IMR-90 (cell line): ENCODE measurements at regions not wholly inside any gene's neighbourhood (a gene's known extent, or its start where the extent isn't known, plus 50 kb on each side); places are given as distances from the start of the nearest gene placed in this dataset.

Experiments used
- BHLHE40 ChIP-seq: fragments of 150-350 bp; IDR thresholded peaks from 2 replicates; pipeline ENCODE4 v1.6.1; 2016; ENCODE audit warnings: mild to moderate bottlenecking, low read depth, low read length
- CEBPB ChIP-seq: IDR thresholded peaks from 2 replicates; pipeline ENCODE4 v1.6.1; 2012; ENCODE audit warnings: low read depth, low read length, improper control_type of control experiment
- CHD1 ChIP-seq: IDR thresholded peaks from 2 replicates; pipeline ENCODE4 v1.6.1; 2012; ENCODE audit warnings: low read depth, low read length, improper control_type of control experiment
- ELK1 ChIP-seq: fragments of 150-350 bp; IDR thresholded peaks from 2 replicates; pipeline ENCODE4 v1.6.1; 2016; ENCODE audit warnings: low read depth, mild to moderate bottlenecking, low read length, moderate library complexity, borderline replicate concordance
- MAFK ChIP-seq: IDR thresholded peaks from 2 replicates; pipeline ENCODE4 v1.6.1; 2012; ENCODE audit warnings: low read depth, low read length, improper control_type of control experiment
- MXI1 ChIP-seq: IDR thresholded peaks from 2 replicates; pipeline ENCODE4 v1.6.1; 2012; ENCODE audit warnings: low read depth, mild to moderate bottlenecking, low read length, moderate library complexity, borderline replicate concordance
- NFE2L2 ChIP-seq: fragments of 150-350 bp; IDR thresholded peaks from 2 replicates; pipeline ENCODE4 v1.6.1; 2016; ENCODE audit warnings: low read depth, mild to moderate bottlenecking, low read length
- POLR2A ChIP-seq: IDR thresholded peaks from 2 replicates; pipeline ENCODE4 v1.6.1; 2012; ENCODE audit warnings: mild to moderate bottlenecking, low read depth, low read length
- RAD21 ChIP-seq: IDR thresholded peaks from 2 replicates; pipeline ENCODE4 v1.6.1; 2012; ENCODE audit warnings: low read length, improper control_type of control experiment
- RCOR1 ChIP-seq: IDR thresholded peaks from 2 replicates; pipeline ENCODE4 v1.6.1; 2012; ENCODE audit warnings: mild to moderate bottlenecking, low read length, improper control_type of control experiment; ENCODE audit not compliant: insufficient replicate concordance
- RFX5 ChIP-seq: IDR thresholded peaks from 2 replicates; pipeline ENCODE4 v1.8.0; 2012; ENCODE audit warnings: low read depth, mild to moderate bottlenecking, low read length, moderate library complexity
- SMC3 ChIP-seq: fragments of 150-350 bp; IDR thresholded peaks from 2 replicates; pipeline ENCODE4 v1.6.1; 2016; ENCODE audit warnings: low read depth, mild to moderate bottlenecking, antibody characterized with exemption, low read length, moderate library complexity
- USF2 ChIP-seq: fragments of 150-350 bp; IDR thresholded peaks from 2 replicates; pipeline ENCODE4 v1.6.1; 2017; ENCODE audit warnings: mild to moderate bottlenecking, antibody characterized with exemption, low read length, low read depth
- TF ChIP-seq, protein P1 (sequence below): conservative IDR thresholded peaks from 2 replicates; pipeline ENCODE4 v1.5.1; 2012; ENCODE audit warnings: mild to moderate bottlenecking, low read depth, low read length, improper control_type of control experiment

- TF ChIP-seq POLR2A, result no peak
- TF ChIP-seq, protein P1, sequence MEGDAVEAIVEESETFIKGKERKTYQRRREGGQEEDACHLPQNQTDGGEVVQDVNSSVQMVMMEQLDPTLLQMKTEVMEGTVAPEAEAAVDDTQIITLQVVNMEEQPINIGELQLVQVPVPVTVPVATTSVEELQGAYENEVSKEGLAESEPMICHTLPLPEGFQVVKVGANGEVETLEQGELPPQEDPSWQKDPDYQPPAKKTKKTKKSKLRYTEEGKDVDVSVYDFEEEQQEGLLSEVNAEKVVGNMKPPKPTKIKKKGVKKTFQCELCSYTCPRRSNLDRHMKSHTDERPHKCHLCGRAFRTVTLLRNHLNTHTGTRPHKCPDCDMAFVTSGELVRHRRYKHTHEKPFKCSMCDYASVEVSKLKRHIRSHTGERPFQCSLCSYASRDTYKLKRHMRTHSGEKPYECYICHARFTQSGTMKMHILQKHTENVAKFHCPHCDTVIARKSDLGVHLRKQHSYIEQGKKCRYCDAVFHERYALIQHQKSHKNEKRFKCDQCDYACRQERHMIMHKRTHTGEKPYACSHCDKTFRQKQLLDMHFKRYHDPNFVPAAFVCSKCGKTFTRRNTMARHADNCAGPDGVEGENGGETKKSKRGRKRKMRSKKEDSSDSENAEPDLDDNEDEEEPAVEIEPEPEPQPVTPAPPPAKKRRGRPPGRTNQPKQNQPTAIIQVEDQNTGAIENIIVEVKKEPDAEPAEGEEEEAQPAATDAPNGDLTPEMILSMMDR, result no peak
- TF ChIP-seq CEBPB, result no peak
- no peak for TF ChIP-seq SMC3
- no peak for TF ChIP-seq ELK1
- TF ChIP-seq RCOR1, result no peak
- no peak for TF ChIP-seq MAFK
- no peak for TF ChIP-seq RAD21
- TF ChIP-seq USF2, result no peak
- TF ChIP-seq RFX5, result no peak
- TF ChIP-seq MXI1, result no peak
- no peak for TF ChIP-seq NFE2L2
- no peak for TF ChIP-seq BHLHE40
- no peak for TF ChIP-seq CHD1
Observed at GRCh38 chr2:190810981-190811587, 69.5 kb upstream of the GLS start.
